ENCODE measurements at regions not wholly inside any gene's neighbourhood (a gene's known extent, or its start where the extent isn't known, plus 50 kb on each side); places are given as distances from the start of the nearest gene placed in this dataset.

DNA sequence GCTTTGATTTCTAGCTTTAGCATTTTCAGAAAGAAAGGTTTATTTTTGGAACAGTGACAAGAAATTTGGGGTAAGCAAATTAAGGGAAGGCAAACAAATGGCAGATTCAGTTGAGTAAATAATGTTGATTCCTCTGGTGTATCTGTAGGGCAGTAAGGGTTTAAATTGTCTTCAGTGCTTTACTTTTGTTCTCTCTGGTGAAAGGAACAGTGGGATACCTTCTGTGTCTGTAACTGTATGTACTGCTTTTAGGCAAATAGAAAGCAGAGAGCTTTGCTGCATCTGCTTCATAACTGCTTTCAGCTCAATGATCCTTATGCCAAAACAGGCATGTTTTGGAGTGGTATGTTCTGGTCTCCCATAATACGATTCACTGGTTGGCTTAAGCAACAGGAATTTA, 932.1 kb upstream of the SLIT2 start:
- Histone ChIP-seq H3K9me3 (replicated peaks in 1 of 2; ENCODE audit: control insufficient read depth in 1 of 2, insufficient read depth in 1 of 2, low read length in 2 of 2) (peaks cover 0 to 3% of the 10 kb centered on the region in 2 donors), H2AFZ (ENCODE audit: insufficient read depth, low read depth, low read length, poor library complexity, severe bottlenecking) (no peak overlapping the region), H3K4me1 (ENCODE audit: control insufficient read depth in 1 of 2, insufficient read depth in 2 of 2, low read length in 2 of 2) (no peaks in the 10 kb centered on the region), H3K79me2 (ENCODE audit: insufficient read depth, low read length) (no peaks in the 10 kb centered on the region), H3K4me2 (replicated peaks; ENCODE audit: extremely low read depth, low read length, poor library complexity, severe bottlenecking) (no peak overlapping the region), H3K36me3 (replicated peaks in 1 of 2; ENCODE audit: control insufficient read depth in 1 of 2, insufficient read depth in 2 of 2, low read length in 2 of 2) (no peaks in the 10 kb centered on the region), H4K20me1 (ENCODE audit: insufficient read depth, low read length) (no peaks in the 10 kb centered on the region), H3K9ac (ENCODE audit: insufficient read depth, low read length, poor library complexity, severe bottlenecking) (no peak overlapping the region), H3K27ac (ENCODE audit: low read depth in 1 of 2, low read length in 2 of 2) (no peak overlapping the region), H3K4me3 (replicated peaks in 1 of 3; ENCODE audit: low read depth in 2 of 3, low read length in 3 of 3) (no peak overlapping the region), H3K27me3 (ENCODE audit: control insufficient read depth in 2 of 2, insufficient read depth in 2 of 2, low read length in 2 of 2) (no peaks in the 10 kb centered on the region)
- TF ChIP-seq CTCF (IDR thresholded peaks at IDR 0.05), result no peak
- WGBS (ENCODE audit: insufficient coverage), result no CpG with 5 or more reads among the region's 1 CpG
- DNase-seq, result no peak
- Mint-ChIP-seq H3K36me3 (no peaks in the 10 kb centered on the region), H3K9me3 (peaks cover 0 to 3% (median 0%) of the 10 kb centered on the region in 7 donors), H3K4me3 (no peak overlapping the region), H3K4me1 (no peaks in the 10 kb centered on the region), H3K27me3 (ENCODE audit: low read depth in 3 of 3) (no peaks in the 10 kb centered on the region), H3K27ac (no peak overlapping the region)
- intact Hi-C loops (cut with micrococcal nuclease), result no loop called here

DNA sequence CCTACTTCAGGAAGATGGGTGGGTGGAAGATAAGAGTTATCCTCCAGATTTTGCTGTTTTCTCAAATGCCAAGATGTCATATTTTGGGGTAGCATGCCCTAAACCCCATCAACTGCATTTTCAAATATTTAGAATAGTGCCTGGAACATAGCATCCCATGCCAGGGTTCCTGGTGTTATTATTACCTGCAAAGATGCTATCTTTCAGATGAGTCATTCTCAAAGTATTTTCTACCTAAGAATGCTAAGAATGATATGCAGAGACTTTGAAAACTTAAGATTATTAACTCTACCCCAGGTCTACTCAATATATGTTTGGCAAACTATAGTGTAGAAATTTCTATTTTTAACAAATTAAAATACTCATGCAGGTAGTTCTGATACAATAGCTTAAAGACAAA, 934.3 kb upstream of the SLIT2 start:
- Histone ChIP-seq H3K36me3 (replicated peaks in 1 of 2; ENCODE audit: control insufficient read depth in 1 of 2, insufficient read depth in 2 of 2, low read length in 2 of 2) (no peaks in the 10 kb centered on the region), H3K9ac (ENCODE audit: insufficient read depth, low read length, poor library complexity, severe bottlenecking) (no peak overlapping the region), H3K4me1 (ENCODE audit: control insufficient read depth in 1 of 2, insufficient read depth in 2 of 2, low read length in 2 of 2) (no peaks in the 10 kb centered on the region), H2AFZ (ENCODE audit: insufficient read depth, low read depth, low read length, poor library complexity, severe bottlenecking) (no peak overlapping the region), H3K4me3 (replicated peaks in 1 of 3; ENCODE audit: low read depth in 2 of 3, low read length in 3 of 3) (no peak overlapping the region), H4K20me1 (ENCODE audit: insufficient read depth, low read length) (no peaks in the 10 kb centered on the region), H3K27me3 (ENCODE audit: control insufficient read depth in 2 of 2, insufficient read depth in 2 of 2, low read length in 2 of 2) (no peaks in the 10 kb centered on the region), H3K9me3 (replicated peaks in 1 of 2; ENCODE audit: control insufficient read depth in 1 of 2, insufficient read depth in 1 of 2, low read length in 2 of 2) (peaks cover 0 to 3% of the 10 kb centered on the region in 2 donors), H3K27ac (ENCODE audit: low read depth in 1 of 2, low read length in 2 of 2) (no peak overlapping the region), H3K79me2 (ENCODE audit: insufficient read depth, low read length) (no peaks in the 10 kb centered on the region), H3K4me2 (replicated peaks; ENCODE audit: extremely low read depth, low read length, poor library complexity, severe bottlenecking) (no peak overlapping the region)
- no peaks in the 10 kb centered on the region for H3K4me1 Mint-ChIP-seq
- H3K27ac Mint-ChIP-seq, result no peak overlapping the region
- intact Hi-C loops (cut with micrococcal nuclease), result no loop called here
- no peaks in the 10 kb centered on the region for H3K27me3 Mint-ChIP-seq (ENCODE audit: low read depth in 3 of 3)
- no peak for DNase-seq
- no peaks in the 10 kb centered on the region for H3K36me3 Mint-ChIP-seq
- no peak overlapping the region for H3K4me3 Mint-ChIP-seq
- TF ChIP-seq CTCF (IDR thresholded peaks at IDR 0.05), result no peak
- H3K9me3 Mint-ChIP-seq, result peaks cover 0 to 6% (median 0%) of the 10 kb centered on the region in 7 donors
